ENCODE measurements at regions not wholly inside any gene's neighbourhood (a gene's known extent, or its start where the extent isn't known, plus 50 kb on each side); places are given as distances from the start of the nearest gene placed in this dataset.

DNA sequence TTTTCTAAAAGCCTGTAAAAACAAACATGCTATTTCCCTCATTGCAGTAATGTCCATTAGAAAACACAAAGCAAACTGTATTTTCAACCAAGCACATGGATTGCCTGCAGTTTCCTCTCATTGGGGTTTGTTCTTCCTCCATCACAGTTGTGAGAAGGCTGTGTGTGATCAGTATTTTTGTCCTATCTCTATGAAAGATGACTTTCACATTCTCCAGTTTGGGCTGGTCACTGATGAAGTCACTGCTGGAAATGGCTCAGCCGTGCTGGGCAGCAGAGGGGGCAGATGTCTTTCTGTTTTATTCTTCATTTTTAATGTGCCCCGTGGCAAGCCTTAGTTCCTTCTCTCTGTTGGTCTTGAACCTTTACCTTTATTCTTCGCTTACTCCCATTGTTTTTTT is 288.9 kb upstream of the MPDZ start:
- no peak for DNase-seq (ENCODE audit: extremely low read depth, low read depth)
- TF ChIP-seq, protein P1, sequence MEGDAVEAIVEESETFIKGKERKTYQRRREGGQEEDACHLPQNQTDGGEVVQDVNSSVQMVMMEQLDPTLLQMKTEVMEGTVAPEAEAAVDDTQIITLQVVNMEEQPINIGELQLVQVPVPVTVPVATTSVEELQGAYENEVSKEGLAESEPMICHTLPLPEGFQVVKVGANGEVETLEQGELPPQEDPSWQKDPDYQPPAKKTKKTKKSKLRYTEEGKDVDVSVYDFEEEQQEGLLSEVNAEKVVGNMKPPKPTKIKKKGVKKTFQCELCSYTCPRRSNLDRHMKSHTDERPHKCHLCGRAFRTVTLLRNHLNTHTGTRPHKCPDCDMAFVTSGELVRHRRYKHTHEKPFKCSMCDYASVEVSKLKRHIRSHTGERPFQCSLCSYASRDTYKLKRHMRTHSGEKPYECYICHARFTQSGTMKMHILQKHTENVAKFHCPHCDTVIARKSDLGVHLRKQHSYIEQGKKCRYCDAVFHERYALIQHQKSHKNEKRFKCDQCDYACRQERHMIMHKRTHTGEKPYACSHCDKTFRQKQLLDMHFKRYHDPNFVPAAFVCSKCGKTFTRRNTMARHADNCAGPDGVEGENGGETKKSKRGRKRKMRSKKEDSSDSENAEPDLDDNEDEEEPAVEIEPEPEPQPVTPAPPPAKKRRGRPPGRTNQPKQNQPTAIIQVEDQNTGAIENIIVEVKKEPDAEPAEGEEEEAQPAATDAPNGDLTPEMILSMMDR (IDR thresholded peaks at IDR 0.05; ENCODE audit: low read depth, low read length), result no peak

DNA sequence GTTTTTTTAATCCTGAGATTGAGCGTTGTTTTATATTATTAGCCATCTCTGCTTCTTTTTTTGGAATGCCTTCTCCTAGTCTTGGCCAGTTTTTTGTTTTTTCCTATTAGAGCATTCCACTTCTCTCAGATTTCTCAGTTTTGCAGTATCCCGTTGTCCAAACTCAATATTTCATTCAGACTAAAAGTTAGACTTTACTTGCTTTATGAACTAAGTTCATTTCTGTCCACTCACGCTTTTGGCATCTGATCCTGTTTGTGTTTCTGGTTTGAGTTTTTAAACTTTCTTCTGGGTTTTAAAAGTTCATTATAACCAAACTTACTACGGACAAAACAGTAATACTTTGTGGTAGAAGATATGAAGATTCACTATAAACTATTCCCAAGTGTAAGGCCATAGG is 288.3 kb upstream of the MPDZ start:
- TF ChIP-seq, protein P1 (IDR thresholded peaks at IDR 0.05; ENCODE audit: low read depth, low read length), result no peak
- DNase-seq (ENCODE audit: extremely low read depth, low read depth), result no peak

DNA sequence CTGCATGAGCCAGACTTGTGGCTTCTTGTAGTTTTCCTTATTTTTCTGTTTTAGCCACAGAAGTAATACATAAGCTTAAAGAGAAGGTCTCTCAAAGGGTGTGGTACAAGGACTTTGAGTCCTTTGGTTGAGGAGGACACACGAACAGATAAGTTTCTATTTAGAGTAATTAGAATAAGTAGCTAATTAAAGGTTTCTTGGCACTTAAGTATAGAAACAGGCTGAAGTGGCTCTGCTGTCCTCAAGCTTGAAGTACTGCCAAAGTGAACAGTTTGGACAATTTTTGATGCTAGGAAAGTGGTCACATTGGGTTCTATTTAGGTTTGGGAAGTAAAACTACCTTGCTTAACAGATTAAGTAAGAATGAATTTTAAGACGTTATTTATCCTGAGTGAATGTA is 278.3 kb upstream of the MPDZ start:
- TF ChIP-seq, protein P1 (IDR thresholded peaks at IDR 0.05; ENCODE audit: low read depth, low read length), result no peak
- DNase-seq (ENCODE audit: extremely low read depth, low read depth), result no peak

DNA sequence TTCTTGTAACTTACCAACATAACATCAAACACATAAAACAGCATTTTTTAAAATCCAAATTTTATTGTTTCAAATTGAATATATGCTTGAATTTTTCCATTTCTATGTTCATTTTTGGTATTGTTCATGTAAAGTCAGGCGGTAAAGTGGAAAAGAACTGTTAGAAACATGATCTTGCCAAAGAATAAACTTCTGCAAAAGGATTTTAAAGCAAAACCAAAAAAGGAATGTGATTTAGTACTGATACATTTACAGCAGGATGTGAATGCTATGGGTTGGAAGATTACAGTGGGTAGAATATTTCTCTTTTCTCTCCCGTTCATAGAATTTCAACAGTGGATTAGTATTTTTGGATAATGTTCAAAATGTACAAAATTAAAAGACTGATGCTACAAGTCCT is 277.2 kb upstream of the MPDZ start:
- DNase-seq (ENCODE audit: extremely low read depth, low read depth), result no peak
- TF ChIP-seq, protein P1 (IDR thresholded peaks at IDR 0.05; ENCODE audit: low read depth, low read length), result no peak

DNA sequence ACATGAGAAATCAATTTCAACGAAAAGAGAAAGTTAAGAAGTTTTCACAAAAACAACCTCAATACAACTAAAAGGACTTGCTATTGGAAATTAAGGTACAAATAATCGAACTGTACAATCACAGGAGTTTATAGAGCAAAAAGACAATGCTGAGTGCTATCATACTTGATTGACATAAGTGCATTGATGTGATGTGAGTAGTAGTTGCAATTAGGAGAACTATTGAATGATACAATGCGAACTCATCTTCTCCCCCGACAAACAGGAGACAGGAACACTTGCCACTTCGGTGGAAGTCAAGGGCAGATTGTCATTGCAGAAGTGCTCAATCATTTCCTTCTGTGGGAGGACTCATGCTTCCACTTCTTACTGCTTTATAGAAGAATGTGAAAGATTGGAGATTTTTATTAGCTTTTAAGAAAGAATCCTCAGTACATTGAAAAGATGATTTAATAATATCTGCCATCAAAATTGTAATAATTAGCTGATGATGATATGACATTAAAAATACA is 276.6 kb upstream of the MPDZ start:
- DNase-seq (ENCODE audit: extremely low read depth, low read depth), result no peak
- TF ChIP-seq, protein P1 (IDR thresholded peaks at IDR 0.05; ENCODE audit: low read depth, low read length), result no peak

DNA sequence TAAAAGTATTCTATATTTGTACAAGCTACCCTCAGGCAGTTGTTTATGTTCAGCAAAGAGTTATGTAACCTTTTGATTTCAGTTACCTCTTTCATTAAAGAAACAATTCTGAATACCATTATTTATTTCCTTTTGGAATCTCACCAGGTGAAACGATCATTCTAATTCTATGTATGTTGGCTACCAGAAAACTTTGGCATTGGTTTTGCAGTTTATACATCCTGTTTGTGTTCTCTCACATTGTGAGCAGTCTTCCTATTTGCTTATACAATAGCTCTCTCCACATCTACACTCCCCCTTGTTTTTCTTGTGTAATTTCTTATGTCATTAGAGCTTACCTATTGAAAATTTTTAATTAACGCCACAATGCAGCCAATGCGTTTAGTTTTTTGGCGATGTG is 276.0 kb upstream of the MPDZ start:
- TF ChIP-seq, protein P1 (IDR thresholded peaks at IDR 0.05; ENCODE audit: low read depth, low read length), result no peak
- no peak for DNase-seq (ENCODE audit: extremely low read depth, low read depth)

DNA sequence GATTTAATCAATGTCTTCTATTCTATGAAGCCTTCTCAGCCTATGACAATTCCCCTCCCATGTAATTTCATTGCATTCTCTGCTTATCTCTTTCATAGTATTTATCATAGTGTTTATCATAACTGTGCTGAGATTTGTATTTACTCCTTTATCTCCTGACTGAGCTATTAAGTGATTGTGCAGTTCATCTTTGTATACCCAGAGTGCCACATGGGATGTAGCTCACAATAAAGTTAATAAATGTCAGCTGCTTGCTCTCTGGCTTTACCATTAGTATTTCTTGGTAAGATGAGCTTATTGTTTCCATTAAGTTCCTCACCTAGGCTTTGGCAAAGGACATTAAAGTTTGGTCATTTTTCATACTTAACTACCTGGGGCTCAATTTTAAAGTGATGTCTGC is 275.1 kb upstream of the MPDZ start:
- DNase-seq (ENCODE audit: extremely low read depth, low read depth), result no peak
- TF ChIP-seq, protein P1 (IDR thresholded peaks at IDR 0.05; ENCODE audit: low read depth, low read length), result no peak

All from AG09319 (cell line).